ENCODE measurements at regions not wholly inside any gene's neighbourhood (a gene's known extent, or its start where the extent isn't known, plus 50 kb on each side); places are given as distances from the start of the nearest gene placed in this dataset.

- TF ChIP-seq, protein P1, sequence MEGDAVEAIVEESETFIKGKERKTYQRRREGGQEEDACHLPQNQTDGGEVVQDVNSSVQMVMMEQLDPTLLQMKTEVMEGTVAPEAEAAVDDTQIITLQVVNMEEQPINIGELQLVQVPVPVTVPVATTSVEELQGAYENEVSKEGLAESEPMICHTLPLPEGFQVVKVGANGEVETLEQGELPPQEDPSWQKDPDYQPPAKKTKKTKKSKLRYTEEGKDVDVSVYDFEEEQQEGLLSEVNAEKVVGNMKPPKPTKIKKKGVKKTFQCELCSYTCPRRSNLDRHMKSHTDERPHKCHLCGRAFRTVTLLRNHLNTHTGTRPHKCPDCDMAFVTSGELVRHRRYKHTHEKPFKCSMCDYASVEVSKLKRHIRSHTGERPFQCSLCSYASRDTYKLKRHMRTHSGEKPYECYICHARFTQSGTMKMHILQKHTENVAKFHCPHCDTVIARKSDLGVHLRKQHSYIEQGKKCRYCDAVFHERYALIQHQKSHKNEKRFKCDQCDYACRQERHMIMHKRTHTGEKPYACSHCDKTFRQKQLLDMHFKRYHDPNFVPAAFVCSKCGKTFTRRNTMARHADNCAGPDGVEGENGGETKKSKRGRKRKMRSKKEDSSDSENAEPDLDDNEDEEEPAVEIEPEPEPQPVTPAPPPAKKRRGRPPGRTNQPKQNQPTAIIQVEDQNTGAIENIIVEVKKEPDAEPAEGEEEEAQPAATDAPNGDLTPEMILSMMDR (IDR thresholded peaks at IDR 0.05; ENCODE audit: low read length) = no peak
- TF ChIP-seq EZH2 (optimal IDR thresholded peaks at IDR 0.05; ENCODE audit: low read depth, low read length) = no peak
These were observed 137.6 kb downstream of the ZNF467 start for GRCh38 chr7:149635561-149636329.
